SKM-1 treated with dmso at 0.1 percent for 144 hours (cell line): ENCODE measurements at regions not wholly inside any gene's neighbourhood (a gene's known extent, or its start where the extent isn't known, plus 50 kb on each side); places are given as distances from the start of the nearest gene placed in this dataset.
A peak's percentile ranks its signal among the peaks of the same experiment; 100 is the strongest.

Experiments used
- DNase-seq: peaks from one replicate; lab custom pipeline; 2025; ENCODE audit not compliant: unreplicated experiment; lab: John Stamatoyannopoulos, UW

- no peak for DNase-seq
These were observed 118.9 kb upstream of the PLEKHG7 start for GRCh38 chr12:92583910-92584309.

GRCh38 chr12:92582893-92583292 lies 119.9 kb upstream of the PLEKHG7 start:
- DNase-seq: no peak

DNA sequence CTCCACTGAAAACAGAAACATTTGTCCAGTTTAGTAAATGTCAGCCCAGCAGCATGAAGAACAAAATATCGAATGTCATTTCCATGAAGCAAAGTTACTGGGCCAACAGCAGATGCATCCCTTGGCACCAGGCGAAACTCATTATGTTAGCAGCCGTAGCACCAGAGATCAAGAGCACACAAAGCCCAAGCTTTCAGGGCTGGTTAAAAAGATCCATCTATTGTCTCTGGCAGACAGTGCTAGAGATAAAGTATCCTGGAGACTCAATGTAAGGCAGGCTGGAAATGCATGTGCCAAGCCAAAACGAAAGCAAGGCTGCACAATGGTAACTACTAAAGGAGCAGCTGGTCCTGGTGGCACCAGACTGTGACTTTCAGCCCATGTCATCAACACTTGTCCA lies 120.3 kb upstream of the PLEKHG7 start:
- DNase-seq: no peak

DNA sequence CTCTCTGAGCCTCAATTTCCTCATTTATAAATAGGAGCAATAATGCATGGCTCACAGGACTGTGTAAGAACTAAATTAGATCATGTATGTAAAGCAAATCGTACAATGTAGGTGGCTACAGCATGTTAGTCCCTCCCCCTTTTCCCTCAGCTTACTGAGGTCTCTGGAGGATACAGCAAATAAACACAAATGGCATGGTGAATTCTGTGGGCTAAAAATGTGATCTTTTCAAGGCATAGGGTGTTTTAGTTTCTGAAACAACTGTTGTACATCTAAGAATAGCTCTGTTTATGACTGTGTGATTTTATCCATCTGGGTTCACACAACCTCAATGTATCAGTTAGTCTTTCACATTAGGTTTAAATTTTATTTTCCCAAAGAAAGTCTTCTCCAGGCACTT lies 121.2 kb upstream of the PLEKHG7 start:
- DNase-seq: peak; percentile 0

GRCh38 chr12:92574911-92575570 lies 127.7 kb upstream of the PLEKHG7 start:
- DNase-seq: peak; percentile 4

GRCh38 chr12:92574051-92574783 lies 128.6 kb upstream of the PLEKHG7 start:
- no peak for DNase-seq

DNA sequence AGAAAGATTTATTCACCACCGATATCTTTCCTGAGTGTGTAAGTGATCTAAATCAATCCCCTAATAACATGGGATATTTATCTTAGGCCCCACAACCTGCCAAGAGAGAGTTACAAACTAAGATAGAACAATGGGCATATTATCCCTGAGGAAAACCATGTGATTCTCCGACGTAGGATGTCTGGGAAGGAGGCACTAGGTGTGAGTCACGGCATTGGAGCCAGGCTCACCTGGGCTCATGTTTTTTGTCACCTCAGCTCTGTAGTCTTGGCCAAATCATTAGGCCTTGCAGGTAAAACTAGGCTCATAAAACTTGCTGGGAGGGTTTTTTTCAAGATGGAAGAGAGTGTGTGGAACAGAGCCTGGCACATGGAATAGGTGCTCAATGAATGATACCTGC lies 129.7 kb upstream of the PLEKHG7 start:
- no peak for DNase-seq

DNA sequence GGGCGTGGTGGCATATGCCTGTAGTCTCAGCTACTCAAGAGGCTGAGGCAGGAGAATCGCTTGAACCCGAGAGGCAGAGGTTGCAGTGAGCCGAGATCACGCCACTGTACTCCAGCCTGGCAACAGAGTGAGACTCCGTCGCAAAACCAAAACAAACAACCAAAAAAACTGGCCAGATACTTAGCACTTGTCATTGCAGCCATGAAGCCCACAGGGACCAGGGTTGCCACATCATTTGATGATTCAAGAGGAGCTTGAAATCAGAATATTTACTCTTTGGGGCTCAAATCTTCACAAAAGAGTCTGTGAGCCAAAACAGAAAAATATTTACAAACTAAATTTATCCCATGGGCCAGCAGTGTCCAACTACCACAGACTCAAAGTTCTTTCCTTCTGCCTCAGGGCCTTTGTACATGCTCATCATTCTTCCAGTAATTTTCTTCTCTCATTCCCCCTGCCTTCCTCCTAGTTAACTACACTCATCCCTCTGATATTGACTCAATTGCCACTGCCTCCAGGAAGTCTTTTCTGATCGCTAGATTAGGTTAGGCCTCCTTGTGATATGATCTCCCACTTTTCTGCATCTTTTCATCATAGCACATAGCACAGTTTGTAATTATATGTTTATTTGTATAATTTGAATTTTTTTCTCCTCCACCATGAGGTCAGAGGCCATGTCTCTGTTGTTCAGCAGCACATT lies 130.8 kb upstream of the PLEKHG7 start:
- no peak for DNase-seq

GRCh38 chr12:92571169-92571568 lies 131.6 kb upstream of the PLEKHG7 start:
- DNase-seq: no peak

- DNase-seq: peak; percentile 0
These were observed 132.6 kb upstream of the PLEKHG7 start for GRCh38 chr12:92570056-92570753.

- DNase-seq: no peak
These were observed 134.1 kb upstream of the PLEKHG7 start for GRCh38 chr12:92568691-92569090.

GRCh38 chr12:92566448-92567019 lies 136.3 kb upstream of the PLEKHG7 start:
- DNase-seq: no peak

- DNase-seq: no peak
These were observed 139.0 kb upstream of the PLEKHG7 start for GRCh38 chr12:92563819-92564218.

- DNase-seq: no peak
These were observed 140.6 kb upstream of the PLEKHG7 start for GRCh38 chr12:92562063-92562734.

DNA sequence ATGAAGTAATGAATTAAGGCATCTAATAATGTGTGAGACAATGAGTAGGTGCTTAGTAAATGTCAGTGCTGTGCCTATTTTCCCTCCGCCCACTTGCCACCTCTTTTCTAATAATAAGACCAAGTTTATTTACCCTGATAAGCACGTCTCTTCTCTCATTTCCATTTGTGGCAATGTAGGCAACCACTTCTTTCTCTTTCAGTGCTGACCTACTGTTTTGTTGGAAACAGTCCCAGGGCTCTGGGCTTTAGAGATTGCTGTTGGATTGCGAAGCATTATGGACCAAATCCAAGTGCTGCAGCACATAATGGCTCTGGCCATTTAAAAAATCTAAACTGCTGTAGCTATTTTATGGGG lies 141.3 kb upstream of the PLEKHG7 start:
- no peak for DNase-seq

DNA sequence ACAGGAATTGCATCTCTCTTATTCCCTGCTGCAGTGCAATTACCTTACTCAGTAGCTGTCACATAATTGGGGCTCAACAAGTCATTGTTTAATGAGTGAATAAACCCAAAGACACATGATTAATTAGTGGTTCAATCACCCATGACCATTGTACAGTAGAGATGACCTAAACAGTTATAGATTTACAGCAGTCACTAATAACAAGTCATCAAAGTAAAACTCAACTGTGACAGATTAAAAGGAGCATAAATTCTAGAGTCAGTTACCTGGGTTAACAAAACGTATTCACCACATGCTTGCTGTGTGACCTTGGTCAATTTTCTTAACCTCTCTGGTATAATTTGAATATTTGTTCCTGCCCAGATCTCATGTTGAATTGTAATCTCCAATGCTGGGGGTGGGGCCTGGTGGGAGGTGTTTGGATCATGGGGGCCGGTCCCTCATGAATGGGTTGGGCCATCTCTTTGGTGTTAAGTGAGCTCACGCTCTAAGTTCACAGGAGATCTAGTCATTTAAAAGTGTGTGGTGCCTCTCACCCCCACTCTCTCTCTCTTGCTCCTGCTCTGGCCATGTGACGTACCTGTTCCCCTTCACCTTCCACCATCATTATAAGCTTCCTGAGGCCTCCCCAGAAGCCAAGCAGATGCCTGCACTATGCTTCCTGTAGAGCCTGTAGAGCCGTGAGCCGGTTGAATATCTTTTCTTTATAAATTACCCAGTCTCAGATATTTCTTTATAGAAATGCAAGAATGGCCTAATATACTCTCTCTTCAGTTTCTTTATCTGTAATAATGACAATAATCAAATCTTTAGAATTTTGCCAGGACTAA lies 141.9 kb upstream of the PLEKHG7 start:
- no peak for DNase-seq

DNA sequence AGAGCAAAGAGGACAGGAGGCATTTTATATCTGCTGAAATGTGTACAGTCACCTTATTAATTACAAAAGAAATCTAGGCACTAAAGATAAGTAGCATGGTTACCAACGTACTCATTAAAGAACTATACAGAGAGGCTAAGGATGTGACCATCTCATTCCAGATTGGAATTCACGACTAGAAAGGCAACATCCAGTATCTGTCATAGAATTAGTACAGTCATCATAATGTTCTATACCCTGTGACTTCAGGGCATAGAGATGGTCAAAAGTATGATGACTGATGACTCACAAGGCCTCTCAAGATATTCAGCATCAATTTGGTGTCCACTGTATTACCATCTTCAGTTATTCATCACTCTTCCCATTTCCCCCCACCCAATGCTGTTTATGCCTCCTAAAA lies 144.0 kb upstream of the PLEKHG7 start:
- no peak for DNase-seq

GRCh38 chr12:92558215-92558773 lies 144.5 kb upstream of the PLEKHG7 start:
- no peak for DNase-seq

- DNase-seq: no peak
These were observed 145.4 kb upstream of the PLEKHG7 start for GRCh38 chr12:92557422-92557724.
